ENCODE measurements at regions not wholly inside any gene's neighbourhood (a gene's known extent, or its start where the extent isn't known, plus 50 kb on each side); places are given as distances from the start of the nearest gene placed in this dataset.

GRCh38 chr4:123340381-123340701, 56.3 kb upstream of the SPRY1 start:
- no peaks in the 10 kb centered on the region for H3K9me3 ChIP-seq
- ATAC-seq (peak; percentile 97), FAIRE-seq (no peak), DNase-seq (ENCODE audit: low read depth in 1 of 2, low spot score in 1 of 2) (peak; percentile 61 to 85)
- peaks cover 17% of the 10 kb centered on the region for H3K4me1 ChIP-seq
- TF ChIP-seq CEBPB (IDR thresholded peaks at IDR 0.05) (0 out of 4 replicates have a peak, but pooled peaks have one; percentile 16 to 25), JUNB (IDR thresholded peaks at IDR 0.05) (peak; percentile 80), E2F6 (IDR thresholded peaks at IDR 0.05; ENCODE audit: borderline replicate concordance, low read depth) (peak; percentile 52; the same call in 1 of the 2 replicates), HDAC2 (IDR thresholded peaks at IDR 0.05) (no peak), SMC3 (IDR thresholded peaks at IDR 0.05) (peak; percentile 12; the same call in 1 of the 3 replicates), JUN (IDR thresholded peaks at IDR 0.05) (peak in 1 of 2 experiments; percentile 47; a peak in 2 of 5 replicates), FOXS1 (CRISPR knock-in tag; IDR thresholded peaks at IDR 0.05) (no peak), BHLHE40 (IDR thresholded peaks at IDR 0.05; ENCODE audit: low read depth, low read length) (no peak), NR3C1 (IDR thresholded peaks at IDR 0.05) (no peak), FOSL2 (IDR thresholded peaks at IDR 0.05) (peak; percentile 85), FOSL2 (CRISPR knock-in tag; IDR thresholded peaks at IDR 0.05) (peak; percentile 93), MAFK (IDR thresholded peaks at IDR 0.05; ENCODE audit: partially characterized antibody) (no peak)
- TF ChIP-seq, protein P1, sequence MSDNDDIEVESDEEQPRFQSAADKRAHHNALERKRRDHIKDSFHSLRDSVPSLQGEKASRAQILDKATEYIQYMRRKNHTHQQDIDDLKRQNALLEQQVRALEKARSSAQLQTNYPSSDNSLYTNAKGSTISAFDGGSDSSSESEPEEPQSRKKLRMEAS (IDR thresholded peaks at IDR 0.05) = peak; percentile 78
- WGBS (ENCODE audit: missing lambda C conversion rate) = 17% methylated on average over 6 of the region's 7 CpGs
- ChIA-PET POLR2A (interaction anchor here (1.5 kb wide), 1 partner anchor 18 kb away, joined by 3 read pairs; no protein-coding TSS in a partner anchor), CTCF (no interaction called here)
- no peak overlapping the region for H3K4me3 ChIP-seq
- H3K27ac ChIP-seq = peak overlapping the region; percentile 65 to 82; a peak in 5 of 6 replicates
- H3K4me2 ChIP-seq = peak overlapping the region; percentile 59

GRCh38 chr4:123342498-123342897, 54.1 kb upstream of the SPRY1 start:
- ATAC-seq = no peak
- POLR2A ChIA-PET = no interaction called here
- WGBS (ENCODE audit: missing lambda C conversion rate) = 59% methylated on average over 2 of the region's 2 CpGs
- TF ChIP-seq ELK1 (IDR thresholded peaks at IDR 0.05; ENCODE audit: low read depth, low read length) = no peak
- TF ChIP-seq, protein P2, sequence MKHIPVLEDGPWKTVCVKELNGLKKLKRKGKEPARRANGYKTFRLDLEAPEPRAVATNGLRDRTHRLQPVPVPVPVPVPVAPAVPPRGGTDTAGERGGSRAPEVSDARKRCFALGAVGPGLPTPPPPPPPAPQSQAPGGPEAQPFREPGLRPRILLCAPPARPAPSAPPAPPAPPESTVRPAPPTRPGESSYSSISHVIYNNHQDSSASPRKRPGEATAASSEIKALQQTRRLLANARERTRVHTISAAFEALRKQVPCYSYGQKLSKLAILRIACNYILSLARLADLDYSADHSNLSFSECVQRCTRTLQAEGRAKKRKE (CRISPR knock-in tag; IDR thresholded peaks at IDR 0.05; ENCODE audit: low read depth) = no peak
- no peak for TF ChIP-seq JUNB (IDR thresholded peaks at IDR 0.05)
- no peak for TF ChIP-seq RFX5 (IDR thresholded peaks at IDR 0.05)
- no peak for TF ChIP-seq HEYL (CRISPR knock-in tag; IDR thresholded peaks at IDR 0.05)
- no peak for TF ChIP-seq NPAS2 (CRISPR knock-in tag; IDR thresholded peaks at IDR 0.05; ENCODE audit: borderline replicate concordance)
- no peak for TF ChIP-seq ZNF302 (CRISPR knock-in tag; IDR thresholded peaks at IDR 0.05)
- TF ChIP-seq FOSL2 (IDR thresholded peaks at IDR 0.05) = no peak
- no peak for TF ChIP-seq FOSL2 (CRISPR knock-in tag; IDR thresholded peaks at IDR 0.05)
- TF ChIP-seq MAZ (IDR thresholded peaks at IDR 0.05; ENCODE audit: borderline replicate concordance, low read depth, low read length) = no peak
- no peak for TF ChIP-seq CBX8 (IDR thresholded peaks at IDR 0.05)
- no peak for TF ChIP-seq SREBF2 (IDR thresholded peaks at IDR 0.05)
- TF ChIP-seq HMGXB4 (CRISPR knock-in tag; IDR thresholded peaks at IDR 0.05; ENCODE audit: borderline replicate concordance) = no peak
- no peak for TF ChIP-seq HDAC2 (IDR thresholded peaks at IDR 0.05)
- TF ChIP-seq KDM1A (IDR thresholded peaks at IDR 0.05; ENCODE audit: low read depth) = no peak
- TF ChIP-seq BCL3 (IDR thresholded peaks at IDR 0.05) = no peak
- TF ChIP-seq, protein P3, sequence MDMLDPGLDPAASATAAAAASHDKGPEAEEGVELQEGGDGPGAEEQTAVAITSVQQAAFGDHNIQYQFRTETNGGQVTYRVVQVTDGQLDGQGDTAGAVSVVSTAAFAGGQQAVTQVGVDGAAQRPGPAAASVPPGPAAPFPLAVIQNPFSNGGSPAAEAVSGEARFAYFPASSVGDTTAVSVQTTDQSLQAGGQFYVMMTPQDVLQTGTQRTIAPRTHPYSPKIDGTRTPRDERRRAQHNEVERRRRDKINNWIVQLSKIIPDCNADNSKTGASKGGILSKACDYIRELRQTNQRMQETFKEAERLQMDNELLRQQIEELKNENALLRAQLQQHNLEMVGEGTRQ (IDR thresholded peaks at IDR 0.05) = no peak
- TF ChIP-seq NFE2L2 (conservative IDR thresholded peaks at IDR 0.05; ENCODE audit: low read length) = no peak
- no peak for TF ChIP-seq EHF (CRISPR knock-in tag; IDR thresholded peaks at IDR 0.05)
- H3K4me1 ChIP-seq = peaks cover 17% of the 10 kb centered on the region
- DNase-seq (ENCODE audit: low read depth in 1 of 2, low spot score in 1 of 2) = no peak
- no peaks in the 10 kb centered on the region for H3K9me3 ChIP-seq
- no peak for FAIRE-seq
- H3K27ac ChIP-seq = no peak overlapping the region
- H3K4me3 ChIP-seq = no peak overlapping the region
- H3K4me2 ChIP-seq = no peak overlapping the region
- CTCF ChIA-PET = no interaction called here
